Activated naive CD8-positive, alpha-beta T cell treated with anti-CD3 and anti-CD28 coated beads, Interleukin-2, amount 10 ng/mL, durations not matched to agents 7 days and 5 days (primary cell): ENCODE measurements at regions not wholly inside any gene's neighbourhood (a gene's known extent, or its start where the extent isn't known, plus 50 kb on each side); places are given as distances from the start of the nearest gene placed in this dataset.

Source experiments
- ATAC-seq: fragments of 150-1000 bp; cut with Tn5 transposase; one replicate; pipeline ENCODE4 v1.10.0; 2021; ENCODE audit warnings: low read depth, moderate library complexity
- POLR2A ChIA-PET: fragments of 350-600 bp; sonication (Branson Sonifier 250); formaldehyde crosslinking; loops from one replicate; lab custom pipeline; 2021; ENCODE audit warnings: antibody characterized with exemption; lab: Charles Lee
- DNase-seq: peaks from one replicate; pipeline ENCODE4 v3.0.0; 2021
- H3K27ac Mint-ChIP-seq: one replicate; pipeline ENCODE4 v1.8.0; 2022; ENCODE audit warnings: mild to moderate bottlenecking, mixed read lengths
- H3K27me3 Mint-ChIP-seq: one replicate; pipeline ENCODE4 v1.8.0; 2022; ENCODE audit warnings: mild to moderate bottlenecking, moderate library complexity, mixed read lengths
- H3K36me3 Mint-ChIP-seq: one replicate; pipeline ENCODE4 v1.8.0; 2021; ENCODE audit warnings: mild to moderate bottlenecking, mixed read lengths
- H3K4me1 Mint-ChIP-seq: one replicate; pipeline ENCODE4 v1.8.0; 2021; ENCODE audit warnings: mixed read lengths
- H3K4me3 Mint-ChIP-seq: one replicate; pipeline ENCODE4 v1.8.0; 2022; ENCODE audit warnings: mild to moderate bottlenecking, moderate library complexity, mixed read lengths
- H3K9me3 Mint-ChIP-seq: one replicate; pipeline ENCODE4 v1.8.0; 2021; ENCODE audit warnings: mixed read lengths

DNA sequence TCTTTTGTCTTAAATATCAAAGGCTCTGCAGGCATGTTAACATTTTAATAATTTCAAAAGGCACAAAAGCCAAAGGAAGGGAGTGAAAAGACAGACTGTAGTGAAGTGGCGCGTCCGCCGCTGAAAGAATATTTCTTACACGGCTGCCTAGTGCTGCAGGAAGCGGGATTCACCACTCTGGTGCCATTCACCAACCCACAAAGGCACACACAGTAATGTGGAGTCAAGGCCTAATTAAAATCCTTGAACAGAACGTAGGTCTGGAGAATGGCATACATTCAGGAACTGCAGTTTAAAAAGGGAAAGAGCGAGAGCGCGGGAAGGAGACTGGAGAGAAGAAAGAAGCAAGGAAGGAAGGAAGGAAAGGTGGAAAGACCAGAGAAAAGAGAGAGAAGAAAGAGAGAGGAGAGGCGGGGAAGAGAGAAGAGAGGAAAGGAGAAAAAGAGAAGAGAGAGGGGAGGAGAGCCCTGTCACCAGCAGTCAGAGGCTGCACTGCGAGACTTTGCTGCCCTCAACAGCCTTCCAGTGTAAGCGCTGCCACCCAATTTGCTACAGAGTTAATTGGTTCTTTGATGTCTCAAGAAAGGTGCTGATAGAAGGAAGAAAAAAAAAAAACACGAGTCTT is 554.0 kb downstream of the MDFIC start:
- Mint-ChIP-seq H3K4me1 (peaks cover 2% of the 10 kb centered on the region), H3K9me3 (no peaks in the 10 kb centered on the region), H3K27ac (no peak overlapping the region), H3K36me3 (no peaks in the 10 kb centered on the region), H3K27me3 (peaks cover 48% of the 10 kb centered on the region), H3K4me3 (no peak overlapping the region)
- ATAC-seq (no peak), DNase-seq (no peak)
- POLR2A ChIA-PET, result no interaction called here

DNA sequence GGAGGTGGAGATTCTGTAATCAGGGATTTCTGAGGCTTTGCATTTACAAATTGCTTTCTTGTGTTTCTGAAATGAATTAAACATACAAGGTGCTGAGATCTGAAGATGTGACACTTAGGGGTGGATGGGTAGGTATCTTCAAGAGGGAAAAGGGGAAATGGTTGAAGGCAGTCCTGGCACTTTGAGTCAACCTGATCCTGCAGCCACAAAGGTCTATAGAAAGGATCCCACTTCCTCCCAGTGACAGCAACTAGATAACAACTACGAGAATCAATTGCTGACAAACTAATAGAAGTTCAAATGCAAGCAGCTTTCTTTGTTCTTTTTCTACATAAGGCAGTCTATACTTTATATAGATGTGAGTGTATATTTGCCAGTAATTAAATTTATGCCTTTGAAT is 553.3 kb downstream of the MDFIC start:
- H3K4me3 Mint-ChIP-seq, result no peak overlapping the region
- peaks cover 2% of the 10 kb centered on the region for H3K4me1 Mint-ChIP-seq
- ATAC-seq, result no peak
- no peak for DNase-seq
- no peak overlapping the region for H3K27ac Mint-ChIP-seq
- H3K9me3 Mint-ChIP-seq, result no peaks in the 10 kb centered on the region
- POLR2A ChIA-PET, result no interaction called here
- peaks cover 49% of the 10 kb centered on the region for H3K27me3 Mint-ChIP-seq
- no peaks in the 10 kb centered on the region for H3K36me3 Mint-ChIP-seq

DNA sequence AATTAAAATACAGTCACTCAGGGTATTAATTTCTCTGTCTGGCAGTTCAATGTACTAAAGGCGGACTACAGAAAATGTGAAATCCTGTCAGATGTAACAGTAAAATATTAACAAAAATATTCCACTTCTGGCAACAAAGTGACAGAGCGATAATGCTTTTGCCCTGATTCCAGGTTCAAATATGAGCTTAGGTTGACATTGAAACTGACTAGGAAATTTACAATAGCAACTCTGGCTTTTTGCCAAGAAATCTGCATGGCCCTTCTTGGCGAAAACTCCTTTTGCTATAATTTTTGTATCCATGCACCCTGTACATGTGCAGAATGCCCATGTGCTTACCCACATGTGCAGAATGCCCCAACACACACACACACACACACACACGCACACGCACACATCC is 552.2 kb downstream of the MDFIC start:
- peaks cover 44% of the 10 kb centered on the region for H3K27me3 Mint-ChIP-seq
- H3K4me3 Mint-ChIP-seq, result no peak overlapping the region
- ATAC-seq (no peak), DNase-seq (no peak)
- H3K4me1 Mint-ChIP-seq, result peaks cover 2% of the 10 kb centered on the region
- no peaks in the 10 kb centered on the region for H3K36me3 Mint-ChIP-seq
- no peak overlapping the region for H3K27ac Mint-ChIP-seq
- POLR2A ChIA-PET, result no interaction called here
- no peaks in the 10 kb centered on the region for H3K9me3 Mint-ChIP-seq

DNA sequence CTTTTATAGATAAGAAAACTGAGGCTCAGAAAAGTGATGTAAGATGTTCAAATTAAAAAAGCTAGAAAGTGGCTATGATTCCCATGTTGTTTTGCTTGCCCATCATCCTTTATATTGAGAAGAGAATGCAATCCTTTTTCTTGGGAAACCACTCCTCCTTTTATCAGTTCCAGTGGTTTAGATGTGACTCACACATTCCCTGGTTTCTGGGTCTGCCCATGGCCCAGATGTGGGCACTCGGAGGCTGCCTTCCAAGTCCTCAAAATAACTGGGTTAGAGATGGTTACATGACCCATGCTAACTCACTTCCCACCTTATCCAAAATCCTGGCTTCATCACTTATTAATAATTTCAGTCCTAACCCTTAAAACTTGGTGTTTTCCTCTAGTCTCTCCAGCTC is 550.0 kb downstream of the MDFIC start:
- no peak overlapping the region for H3K4me3 Mint-ChIP-seq

DNA sequence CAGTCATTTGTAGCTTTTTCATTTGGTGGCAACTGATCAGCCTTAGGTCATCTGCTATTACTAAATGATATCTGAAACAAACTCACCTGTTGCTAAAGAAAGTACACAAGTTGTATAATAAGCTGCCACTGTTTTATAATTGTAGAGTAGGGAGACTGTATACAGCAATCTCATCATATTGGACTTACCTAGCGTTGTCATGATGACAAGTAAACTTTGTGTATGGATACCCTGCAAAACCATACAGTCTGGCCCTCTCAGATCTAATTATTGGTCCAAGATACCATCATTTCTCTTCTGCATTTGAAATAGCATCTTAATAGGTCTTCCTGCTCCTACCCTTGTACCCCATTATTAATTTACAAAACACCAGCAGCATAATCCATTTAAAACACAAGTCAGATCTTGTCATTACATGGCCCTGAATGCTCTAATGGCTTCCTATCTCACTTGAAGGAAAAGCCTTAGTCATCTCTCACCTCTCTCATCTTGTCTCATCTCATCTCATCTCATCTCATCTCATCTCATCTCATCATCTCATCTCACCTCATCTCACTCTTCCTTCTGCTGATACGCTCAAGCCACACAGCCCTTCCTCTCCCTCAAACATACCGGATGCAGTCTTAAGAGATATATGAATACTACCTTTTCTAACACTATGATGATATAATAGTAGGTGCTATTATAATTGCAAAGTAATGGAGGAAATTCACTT is 540.6 kb downstream of the MDFIC start:
- Mint-ChIP-seq H3K27me3 (no peaks in the 10 kb centered on the region), H3K9me3 (no peaks in the 10 kb centered on the region), H3K4me1 (no peaks in the 10 kb centered on the region), H3K36me3 (no peaks in the 10 kb centered on the region), H3K27ac (no peak overlapping the region), H3K4me3 (no peak overlapping the region)
- ATAC-seq (no peak), DNase-seq (no peak)
- POLR2A ChIA-PET, result no interaction called here

More for the DNA sequence above, 550.0 kb downstream of the MDFIC start:
- Mint-ChIP-seq H3K27me3 (peaks cover 23% of the 10 kb centered on the region), H3K36me3 (no peaks in the 10 kb centered on the region), H3K4me1 (peaks cover 2% of the 10 kb centered on the region), H3K9me3 (no peaks in the 10 kb centered on the region), H3K27ac (no peak overlapping the region)
- DNase-seq (no peak), ATAC-seq (no peak)
- POLR2A ChIA-PET, result no interaction called here

DNA sequence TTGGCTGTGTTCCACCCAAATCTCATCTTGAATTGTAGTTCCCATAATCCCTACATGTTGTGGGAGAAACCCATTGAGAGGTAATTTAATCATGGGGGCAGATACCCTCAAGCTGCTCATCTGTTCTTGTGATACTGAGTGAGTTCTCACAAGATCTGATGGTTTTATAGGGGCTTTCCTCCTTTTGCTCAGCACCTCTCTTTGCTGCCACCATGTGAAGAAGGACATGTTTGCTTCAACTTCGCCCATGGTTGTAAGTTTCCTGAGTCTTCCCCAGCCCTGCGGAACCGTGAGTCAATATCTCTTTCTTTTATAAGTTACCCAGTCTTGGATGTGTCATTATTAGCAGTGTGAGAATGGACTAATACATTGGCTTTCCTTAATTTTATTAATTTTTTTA is 527.8 kb downstream of the MDFIC start:
- H3K36me3 Mint-ChIP-seq, result no peaks in the 10 kb centered on the region
- no peaks in the 10 kb centered on the region for H3K9me3 Mint-ChIP-seq
- H3K27ac Mint-ChIP-seq, result no peak overlapping the region
- DNase-seq (no peak), ATAC-seq (no peak)
- H3K27me3 Mint-ChIP-seq, result no peaks in the 10 kb centered on the region
- H3K4me3 Mint-ChIP-seq, result no peak overlapping the region
- H3K4me1 Mint-ChIP-seq, result no peaks in the 10 kb centered on the region
- POLR2A ChIA-PET, result no interaction called here

DNA sequence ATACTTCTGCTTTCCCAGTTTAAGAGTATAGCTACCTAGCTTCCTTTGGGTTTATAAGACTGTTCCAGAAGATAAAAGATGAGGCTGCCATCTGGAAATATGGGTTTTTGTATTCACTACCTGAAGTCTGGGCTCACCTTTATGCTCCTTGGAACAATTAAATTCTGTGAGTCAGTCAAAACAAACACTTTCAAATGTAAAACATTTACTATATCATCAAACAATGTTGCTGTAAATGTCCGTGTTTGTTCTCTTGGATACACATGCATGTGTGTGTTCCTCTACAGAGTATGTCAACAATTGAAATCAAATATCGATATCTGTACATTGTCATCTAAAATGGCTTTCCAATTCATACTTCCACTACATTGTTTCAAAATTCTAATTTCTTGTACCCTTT is 525.6 kb downstream of the MDFIC start:
- ATAC-seq (no peak), DNase-seq (no peak)
- no peaks in the 10 kb centered on the region for H3K27me3 Mint-ChIP-seq
- H3K4me1 Mint-ChIP-seq, result no peaks in the 10 kb centered on the region
- H3K36me3 Mint-ChIP-seq, result no peaks in the 10 kb centered on the region
- POLR2A ChIA-PET, result no interaction called here
- H3K9me3 Mint-ChIP-seq, result no peaks in the 10 kb centered on the region
- H3K4me3 Mint-ChIP-seq, result no peak overlapping the region
- no peak overlapping the region for H3K27ac Mint-ChIP-seq

DNA sequence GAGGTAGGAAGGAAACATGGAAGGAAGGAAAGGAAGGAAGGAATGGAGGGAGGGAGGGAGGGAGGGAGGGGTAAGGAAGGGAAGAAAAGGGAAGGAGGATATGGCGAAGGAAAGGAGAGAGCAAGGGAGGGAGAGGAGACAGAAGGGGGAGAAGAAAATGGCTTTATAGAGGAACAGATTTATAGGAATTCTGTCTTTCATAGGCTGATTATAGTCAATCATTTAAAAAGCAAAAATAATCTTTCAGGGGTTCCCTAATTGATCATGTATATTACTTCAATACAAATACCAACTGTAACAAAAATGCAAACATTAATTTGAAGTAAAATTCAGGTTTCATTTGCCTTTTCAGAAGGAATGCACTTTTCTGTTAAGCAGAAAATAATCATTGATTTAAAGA is 519.1 kb downstream of the MDFIC start:
- H3K4me3 Mint-ChIP-seq, result no peak overlapping the region
- H3K9me3 Mint-ChIP-seq, result peaks cover 2% of the 10 kb centered on the region
- no peaks in the 10 kb centered on the region for H3K27me3 Mint-ChIP-seq
- no peak for ATAC-seq
- no peak for DNase-seq
- H3K27ac Mint-ChIP-seq, result no peak overlapping the region
- H3K36me3 Mint-ChIP-seq, result no peaks in the 10 kb centered on the region
- no peaks in the 10 kb centered on the region for H3K4me1 Mint-ChIP-seq
- POLR2A ChIA-PET, result no interaction called here

DNA sequence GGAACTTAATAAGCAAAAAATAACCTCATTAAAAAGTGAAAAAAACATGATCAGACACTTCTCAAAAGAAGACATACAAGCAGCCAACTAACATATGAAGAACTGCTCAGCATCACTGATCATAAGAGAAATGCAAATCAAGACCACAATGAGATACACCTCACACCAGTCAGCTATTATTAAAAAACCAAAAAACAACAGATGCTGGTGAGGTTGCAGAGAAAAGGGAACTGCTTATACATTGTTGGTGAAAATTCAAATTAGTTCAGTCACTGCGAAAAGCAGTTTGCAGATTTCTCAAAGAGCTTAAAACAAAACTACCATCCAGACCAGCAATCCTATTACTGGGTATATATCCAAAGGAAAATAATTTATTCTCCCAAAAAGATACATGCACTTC is 513.3 kb downstream of the MDFIC start:
- DNase-seq (no peak), ATAC-seq (no peak)
- Mint-ChIP-seq H3K4me1 (no peaks in the 10 kb centered on the region), H3K27me3 (no peaks in the 10 kb centered on the region), H3K27ac (no peak overlapping the region), H3K36me3 (no peaks in the 10 kb centered on the region), H3K4me3 (no peak overlapping the region), H3K9me3 (peaks cover 2% of the 10 kb centered on the region)
- POLR2A ChIA-PET, result no interaction called here

DNA sequence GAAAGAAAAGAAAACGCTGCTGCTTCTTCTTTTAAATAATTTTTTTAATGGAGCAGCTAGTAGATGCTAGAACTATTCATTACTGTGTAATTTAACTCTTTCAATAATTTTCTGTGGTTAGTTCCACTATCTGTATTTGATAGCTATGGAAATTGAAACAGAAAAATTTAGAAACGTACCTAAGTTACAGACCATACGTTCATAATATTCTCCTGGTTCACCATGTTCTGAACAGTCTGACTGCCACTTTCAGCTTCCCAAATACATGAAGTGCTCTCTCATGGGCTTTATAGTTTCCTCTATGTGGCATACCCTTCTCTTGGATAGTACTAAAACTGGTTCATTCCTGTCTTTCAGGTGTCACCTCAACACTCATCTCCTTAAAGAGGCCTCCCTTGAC is 508.0 kb downstream of the MDFIC start:
- no peak for ATAC-seq
- Mint-ChIP-seq H3K9me3 (no peaks in the 10 kb centered on the region), H3K4me1 (no peaks in the 10 kb centered on the region), H3K27ac (no peak overlapping the region), H3K4me3 (no peak overlapping the region), H3K36me3 (no peaks in the 10 kb centered on the region), H3K27me3 (no peaks in the 10 kb centered on the region)
- POLR2A ChIA-PET, result no interaction called here
- DNase-seq, result no peak

DNA sequence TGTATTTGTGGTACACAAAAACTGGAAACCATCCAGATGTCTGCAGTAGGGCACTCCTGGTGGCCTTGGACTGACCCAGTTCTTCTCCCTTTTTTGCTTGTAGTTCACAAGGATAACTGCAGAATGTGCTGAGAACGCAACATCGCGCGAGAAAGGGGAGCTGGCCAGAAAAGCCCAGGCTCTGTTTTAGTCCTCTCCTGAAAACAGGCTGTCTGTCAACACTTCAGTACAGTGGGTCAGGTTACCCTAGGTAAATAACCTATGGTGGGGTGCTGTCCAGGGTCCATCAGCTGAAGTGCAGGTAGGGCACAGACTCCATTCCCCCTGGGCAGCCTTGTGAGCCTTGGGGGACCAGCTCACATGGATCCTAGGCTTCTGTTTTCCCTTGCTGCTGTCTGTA is 495.8 kb downstream of the MDFIC start:
- no peak for DNase-seq
- Mint-ChIP-seq H3K36me3 (no peaks in the 10 kb centered on the region), H3K4me3 (no peak overlapping the region), H3K4me1 (no peaks in the 10 kb centered on the region), H3K9me3 (no peaks in the 10 kb centered on the region), H3K27ac (no peak overlapping the region), H3K27me3 (no peaks in the 10 kb centered on the region)
- no peak for ATAC-seq
- POLR2A ChIA-PET, result no interaction called here

DNA sequence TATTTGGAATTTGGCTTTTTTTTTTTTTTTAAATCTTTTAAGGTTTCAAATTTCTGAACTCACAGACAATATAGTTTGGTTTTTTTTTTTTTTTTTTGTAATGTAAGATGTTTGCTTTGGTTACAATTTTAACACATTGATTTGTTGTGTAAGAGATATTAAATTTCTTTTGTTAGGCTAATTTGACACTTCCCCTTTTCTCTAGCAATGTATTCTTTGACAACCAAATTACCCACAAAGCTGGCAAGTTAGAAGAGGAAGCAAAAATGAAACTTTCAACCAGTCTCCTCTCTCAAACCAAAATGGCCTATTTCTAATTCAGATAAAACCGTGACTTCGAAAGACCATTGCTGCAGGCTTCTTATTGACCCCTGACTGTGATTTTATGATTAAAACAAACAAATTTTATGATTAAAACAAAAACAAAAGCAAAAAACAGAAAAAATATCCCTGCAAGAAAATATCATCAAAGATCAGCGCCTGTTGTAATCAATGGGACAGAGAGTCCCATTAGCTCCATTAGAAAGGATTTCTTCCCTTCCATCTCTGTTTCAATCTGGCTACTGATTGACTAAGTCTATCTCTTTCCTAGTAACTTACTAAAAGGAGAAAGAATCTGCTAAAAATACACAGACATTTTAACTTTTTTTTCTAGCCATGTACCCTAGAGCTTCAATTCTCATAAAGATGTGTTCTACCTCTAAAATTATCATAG is 489.2 kb downstream of the MDFIC start:
- Mint-ChIP-seq H3K27ac (no peak overlapping the region), H3K9me3 (no peaks in the 10 kb centered on the region), H3K4me3 (no peak overlapping the region), H3K27me3 (no peaks in the 10 kb centered on the region), H3K4me1 (no peaks in the 10 kb centered on the region), H3K36me3 (no peaks in the 10 kb centered on the region)
- POLR2A ChIA-PET, result interaction anchor here (0.7 kb wide), 1 partner anchor 33 kb away, joined by 3 read pairs; no protein-coding TSS in a partner anchor
- DNase-seq (no peak), ATAC-seq (no peak)

DNA sequence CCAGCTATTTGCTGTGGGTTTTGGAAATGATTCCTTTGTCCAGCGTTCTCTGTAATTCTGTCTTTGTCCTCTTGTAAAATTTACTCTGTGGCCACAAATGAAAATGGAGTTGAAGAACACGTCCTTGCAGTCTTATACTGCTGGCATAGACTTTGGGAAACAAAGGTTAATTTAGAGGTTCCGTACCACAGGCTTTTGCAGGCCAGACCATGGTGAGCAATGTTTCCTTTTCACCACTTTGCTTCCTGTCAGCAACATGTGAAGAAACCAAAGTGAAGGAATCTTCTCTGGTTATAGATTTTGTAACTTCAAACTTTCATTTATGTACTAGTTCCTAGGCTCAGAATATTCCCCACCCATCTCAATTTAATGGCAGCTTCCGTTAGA is 488.5 kb downstream of the MDFIC start:
- POLR2A ChIA-PET, result no interaction called here
- no peak for DNase-seq
- H3K36me3 Mint-ChIP-seq, result no peaks in the 10 kb centered on the region
- H3K27me3 Mint-ChIP-seq, result no peaks in the 10 kb centered on the region
- ATAC-seq, result no peak
- H3K4me1 Mint-ChIP-seq, result no peaks in the 10 kb centered on the region
- no peaks in the 10 kb centered on the region for H3K9me3 Mint-ChIP-seq
- H3K27ac Mint-ChIP-seq, result no peak overlapping the region
- H3K4me3 Mint-ChIP-seq, result no peak overlapping the region
